ENCODE measurements at regions not wholly inside any gene's neighbourhood (a gene's known extent, or its start where the extent isn't known, plus 50 kb on each side); places are given as distances from the start of the nearest gene placed in this dataset.

GRCh38 chr22:19574247-19574646, 50.0 kb upstream of the CLDN5 start:
- DNase-seq (ENCODE audit: low spot score) = no peak

- DNase-seq (ENCODE audit: low spot score) = peak; percentile 81
These were observed 52.5 kb upstream of the CLDN5 start for GRCh38 chr22:19576460-19577421.

- no peak for DNase-seq (ENCODE audit: low spot score)
These were observed 53.3 kb upstream of the CLDN5 start for GRCh38 chr22:19577422-19577966.

GRCh38 chr22:19578180-19579004, 54.2 kb upstream of the CLDN5 start:
- DNase-seq (ENCODE audit: low spot score) = no peak

- no peak for DNase-seq (ENCODE audit: low spot score)
These were observed 55.1 kb upstream of the CLDN5 start for GRCh38 chr22:19579115-19579811.

GRCh38 chr22:19579880-19580279, 55.7 kb upstream of the CLDN5 start:
- peak; percentile 51 for DNase-seq (ENCODE audit: low spot score)

- DNase-seq (ENCODE audit: low spot score) = no peak
These were observed 56.2 kb upstream of the CLDN5 start for GRCh38 chr22:19580291-19580890.

GRCh38 chr22:19582033-19582693, 58.0 kb upstream of the CLDN5 start:
- DNase-seq (ENCODE audit: low spot score) = no peak

GRCh38 chr22:19586922-19587684, 62.9 kb upstream of the CLDN5 start:
- DNase-seq (ENCODE audit: low spot score) = no peak

GRCh38 chr22:19590696-19591095, 66.5 kb upstream of the CLDN5 start:
- no peak for DNase-seq (ENCODE audit: low spot score)

GRCh38 chr22:19591568-19591967, 67.4 kb upstream of the CLDN5 start:
- DNase-seq (ENCODE audit: low spot score) = no peak

GRCh38 chr22:19592464-19592863, 68.3 kb upstream of the CLDN5 start:
- no peak for DNase-seq (ENCODE audit: low spot score)

GRCh38 chr22:19593991-19594569, 69.9 kb upstream of the CLDN5 start:
- DNase-seq (ENCODE audit: low spot score) = no peak

GRCh38 chr22:19595532-19595931, 71.3 kb upstream of the CLDN5 start:
- DNase-seq (ENCODE audit: low spot score) = no peak

GRCh38 chr22:19596680-19597398, 72.6 kb upstream of the CLDN5 start:
- no peak for DNase-seq (ENCODE audit: low spot score)

- peak; percentile 30 for DNase-seq (ENCODE audit: low spot score)
These were observed 73.2 kb upstream of the CLDN5 start for GRCh38 chr22:19597399-19597735.

GRCh38 chr22:19598054-19598855, 74.0 kb upstream of the CLDN5 start:
- no peak for DNase-seq (ENCODE audit: low spot score)

- DNase-seq (ENCODE audit: low spot score) = no peak
These were observed 74.8 kb upstream of the CLDN5 start for GRCh38 chr22:19599004-19599403.
